NT2/D1 (cell line): ENCODE measurements at regions not wholly inside any gene's neighbourhood (a gene's known extent, or its start where the extent isn't known, plus 50 kb on each side); places are given as distances from the start of the nearest gene placed in this dataset.

ENCODE experiments used
- SUZ12 ChIP-seq: IDR thresholded peaks from 2 replicates; pipeline ENCODE4 v1.6.1; 2011; ENCODE audit not compliant: insufficient read length, insufficient read depth; ENCODE audit errors: extremely low read depth
- YY1 ChIP-seq: IDR thresholded peaks from 2 replicates; pipeline ENCODE4 v1.6.1; 2011; ENCODE audit not compliant: insufficient read length, insufficient read depth
- ZNF274 ChIP-seq: IDR thresholded peaks from 2 replicates; pipeline ENCODE4 v1.6.1; 2011; ENCODE audit warnings: mild to moderate bottlenecking, low read depth, low read length

- no peak for TF ChIP-seq ZNF274
- no peak for TF ChIP-seq SUZ12
- TF ChIP-seq YY1: no peak
These were observed 107.4 kb upstream of the FOXB1 start for GRCh38 chr15:59896663-59897074.
